SK-N-SH treated with all-trans-retinoic acid at 6 μM for 48 hours (cell line): ENCODE measurements at regions not wholly inside any gene's neighbourhood (a gene's known extent, or its start where the extent isn't known, plus 50 kb on each side); places are given as distances from the start of the nearest gene placed in this dataset.

Source experiments
- ATAC-seq: fragments of 200-7000 bp; cut with Tn5 transposase; 3 replicates; pipeline ENCODE4 v1.9.1; 2020; ENCODE audit warnings: mild to moderate bottlenecking, moderate library complexity
- ARNTL ChIP-seq: fragments of 450-650 bp; formaldehyde crosslinking; IDR thresholded peaks from 2 replicates; pipeline ENCODE4 v1.5.0; 2020; ENCODE audit warnings: low read depth, mild to moderate bottlenecking, moderate library complexity, borderline replicate concordance
- BACH2 ChIP-seq: fragments of 250-450 bp; sonication (Bioruptor Pico); IDR thresholded peaks from 2 replicates; pipeline ENCODE4 v1.9.0; 2021; ENCODE audit warnings: mild to moderate bottlenecking, borderline replicate concordance
- CREB5 ChIP-seq: fragments of 250-450 bp; sonication (Bioruptor Pico); IDR thresholded peaks from 2 replicates; pipeline ENCODE4 v1.5.1; 2020; ENCODE audit warnings: low read depth, mild to moderate bottlenecking, moderate library complexity
- CSRNP3 ChIP-seq: fragments of 250-450 bp; sonication (Bioruptor Pico); IDR thresholded peaks from 2 replicates; pipeline ENCODE4 v1.5.1; 2021; ENCODE audit warnings: mild to moderate bottlenecking, moderate library complexity
- ESRRG ChIP-seq: fragments of 250-450 bp; sonication (Bioruptor Pico); IDR thresholded peaks from 2 replicates; pipeline ENCODE4 v1.6.1; 2021; ENCODE audit warnings: mild to moderate bottlenecking
- GLIS3 ChIP-seq: fragments of 250-450 bp; sonication (Bioruptor Pico); IDR thresholded peaks from 2 replicates; pipeline ENCODE4 v1.5.0; 2020; ENCODE audit warnings: mild to moderate bottlenecking, moderate library complexity
- ISL1 ChIP-seq: fragments of 250-450 bp; sonication (Bioruptor Pico); IDR thresholded peaks from 2 replicates; pipeline ENCODE4 v2.1.2; 2022; ENCODE audit warnings: mild to moderate bottlenecking, moderate library complexity
- OSR1 ChIP-seq: fragments of 250-450 bp; sonication (Bioruptor Pico); IDR thresholded peaks from 2 replicates; pipeline ENCODE4 v1.8.0; 2022; ENCODE audit warnings: moderate library complexity, mild to moderate bottlenecking, inconsistent platforms
- PATZ1 ChIP-seq: fragments of 250-450 bp; sonication (Bioruptor Pico); IDR thresholded peaks from 2 replicates; pipeline ENCODE4 v1.8.0; 2020; ENCODE audit warnings: mild to moderate bottlenecking, moderate library complexity, borderline replicate concordance
- POU6F1 ChIP-seq: fragments of 250-450 bp; sonication (Bioruptor Pico); IDR thresholded peaks from 2 replicates; pipeline ENCODE4 v1.8.0; 2021; ENCODE audit warnings: low read depth, mild to moderate bottlenecking, moderate library complexity, borderline replicate concordance
- PPARA ChIP-seq: fragments of 250-450 bp; sonication (Bioruptor Pico); IDR thresholded peaks from 2 replicates; pipeline ENCODE4 v1.5.0; 2020; ENCODE audit warnings: mild to moderate bottlenecking, borderline replicate concordance
- RARB ChIP-seq: fragments of 250-450 bp; sonication (Bioruptor Pico); IDR thresholded peaks from 2 replicates; pipeline ENCODE4 v1.8.0; 2021; ENCODE audit warnings: mild to moderate bottlenecking, moderate library complexity
- SNAI2 ChIP-seq: fragments of 250-450 bp; sonication (Bioruptor Pico); IDR thresholded peaks from 2 replicates; pipeline ENCODE4 v1.5.0; 2020; ENCODE audit warnings: mild to moderate bottlenecking, moderate library complexity
- TCF4 ChIP-seq: fragments of 250-450 bp; sonication (Bioruptor Pico); IDR thresholded peaks from 2 replicates; pipeline ENCODE4 v1.8.0; 2021; ENCODE audit warnings: mild to moderate bottlenecking, moderate library complexity, borderline replicate concordance
- TOX ChIP-seq: fragments of 250-450 bp; sonication (Bioruptor Pico); IDR thresholded peaks from 2 replicates; pipeline ENCODE4 v1.8.0; 2021; ENCODE audit warnings: mild to moderate bottlenecking, moderate library complexity, borderline replicate concordance
- TSHZ2 ChIP-seq: fragments of 250-450 bp; sonication (Bioruptor Pico); IDR thresholded peaks from 2 replicates; pipeline ENCODE4 v1.5.0; 2020; ENCODE audit warnings: mild to moderate bottlenecking, moderate library complexity
- ZC3H10 ChIP-seq: fragments of 250-450 bp; sonication (Bioruptor Pico); IDR thresholded peaks from 2 replicates; pipeline ENCODE4 v1.5.1; 2021; ENCODE audit warnings: mild to moderate bottlenecking, moderate library complexity
- ZFP3 ChIP-seq: fragments of 250-450 bp; sonication (Bioruptor Pico); IDR thresholded peaks from 2 replicates; pipeline ENCODE4 v1.5.0; 2020; ENCODE audit warnings: mild to moderate bottlenecking, moderate library complexity
- ZFP30 ChIP-seq: fragments of 450-650 bp; formaldehyde crosslinking; IDR thresholded peaks from 2 replicates; pipeline ENCODE4 v1.5.0; 2022; ENCODE audit warnings: mild to moderate bottlenecking, moderate library complexity
- ZNF565 ChIP-seq: fragments of 450-650 bp; formaldehyde crosslinking; conservative IDR thresholded peaks from 2 replicates; pipeline ENCODE4 v1.5.0; 2020; ENCODE audit warnings: low read depth, mild to moderate bottlenecking, moderate library complexity
- ZNF70 ChIP-seq: fragments of 450-650 bp; formaldehyde crosslinking; IDR thresholded peaks from 2 replicates; pipeline ENCODE4 v1.5.0; 2020; ENCODE audit warnings: mild to moderate bottlenecking, moderate library complexity
- ZNF8 ChIP-seq: fragments of 450-650 bp; formaldehyde crosslinking; IDR thresholded peaks from 2 replicates; pipeline ENCODE4 v1.5.0; 2020; ENCODE audit warnings: mild to moderate bottlenecking, moderate library complexity

GRCh38 chr6:119891206-119891605 lies 541.6 kb upstream of the MAN1A1 start:
- no peak for ATAC-seq
- TF ChIP-seq BACH2 (CRISPR knock-in tag) (no peak), ESRRG (CRISPR knock-in tag) (no peak), ARNTL (CRISPR knock-in tag) (no peak), ZNF8 (CRISPR knock-in tag) (no peak), ZC3H10 (CRISPR knock-in tag) (no peak), ISL1 (CRISPR knock-in tag) (no peak), PPARA (CRISPR knock-in tag) (no peak), ZFP30 (CRISPR knock-in tag) (no peak), TSHZ2 (CRISPR knock-in tag) (no peak)

GRCh38 chr6:119890470-119890869 lies 540.9 kb upstream of the MAN1A1 start:
- TF ChIP-seq CSRNP3: no peak
- TF ChIP-seq RARB (CRISPR knock-in tag): no peak
- TF ChIP-seq ZNF70: no peak
- TF ChIP-seq ZFP30 (CRISPR knock-in tag): no peak
- TF ChIP-seq PATZ1: no peak
- no peak for TF ChIP-seq ZFP3 (CRISPR knock-in tag)
- TF ChIP-seq TSHZ2 (CRISPR knock-in tag): no peak
- no peak for TF ChIP-seq TCF4 (CRISPR knock-in tag)
- no peak for TF ChIP-seq ZNF565 (CRISPR knock-in tag)
- TF ChIP-seq ISL1 (CRISPR knock-in tag): no peak
- no peak for TF ChIP-seq GLIS3 (CRISPR knock-in tag)
- no peak for TF ChIP-seq OSR1 (CRISPR knock-in tag)
- no peak for TF ChIP-seq POU6F1
- TF ChIP-seq CREB5 (CRISPR knock-in tag): no peak
- TF ChIP-seq SNAI2: no peak
- TF ChIP-seq BACH2 (CRISPR knock-in tag): no peak
- TF ChIP-seq PPARA (CRISPR knock-in tag): no peak
- TF ChIP-seq TOX (CRISPR knock-in tag): no peak
- no peak for TF ChIP-seq ESRRG (CRISPR knock-in tag)
- TF ChIP-seq, all 23 proteins: peak for 0
- ATAC-seq: no peak
